Central memory CD8-positive, alpha-beta T cell (primary cell): ENCODE measurements at regions not wholly inside any gene's neighbourhood (a gene's known extent, or its start where the extent isn't known, plus 50 kb on each side); places are given as distances from the start of the nearest gene placed in this dataset.
"Not testable (repeated sequence)": the region's sequence is repeated elsewhere in the genome, so short reads cannot be mapped to it uniquely, and the experiment has no call there.

Experiments used
- ATAC-seq: fragments of 150-1000 bp; cut with Tn5 transposase; replicated peaks from 2 replicates; pipeline ENCODE4 v1.10.0; 2022; ENCODE audit warnings: mild to moderate bottlenecking, moderate FRiP score, moderate number of reproducible peaks; ENCODE audit not compliant: poor library complexity, severe bottlenecking; ENCODE audit errors: extremely low read depth
- DNase-seq, 2 donors: peaks; one replicate each; pipeline ENCODE4 v3.0.0; 2021; ENCODE audit warnings: low spot score in 2 of 2
- H3K27ac Mint-ChIP-seq: one replicate; pipeline ENCODE4 v1.8.0; 2022; ENCODE audit warnings: low read depth, mild to moderate bottlenecking, moderate library complexity, mixed read lengths
- H3K27me3 Mint-ChIP-seq: one replicate; pipeline ENCODE4 v1.8.0; 2022; ENCODE audit warnings: mixed read lengths
- H3K36me3 Mint-ChIP-seq: one replicate; pipeline ENCODE4 v1.8.0; 2022; ENCODE audit warnings: mild to moderate bottlenecking, moderate library complexity, mixed read lengths; ENCODE audit not compliant: insufficient read depth
- H3K4me1 Mint-ChIP-seq: one replicate; pipeline ENCODE4 v1.8.0; 2022; ENCODE audit warnings: mixed read lengths
- H3K4me3 Mint-ChIP-seq: one replicate; pipeline ENCODE4 v1.8.0; 2022; ENCODE audit warnings: mild to moderate bottlenecking, moderate library complexity, mixed read lengths
- H3K9me3 Mint-ChIP-seq: one replicate; pipeline ENCODE4 v1.8.0; 2022; ENCODE audit warnings: mixed read lengths

- DNase-seq (no peak), ATAC-seq (no peak)
- H3K4me3 Mint-ChIP-seq, result no peak overlapping the region
- H3K27ac Mint-ChIP-seq, result no peak overlapping the region
- H3K36me3 Mint-ChIP-seq, result no peaks in the 10 kb centered on the region
- H3K9me3 Mint-ChIP-seq, result peaks cover 20% of the 10 kb centered on the region
- no peaks in the 10 kb centered on the region for H3K4me1 Mint-ChIP-seq
- H3K27me3 Mint-ChIP-seq, result no peaks in the 10 kb centered on the region
These were observed 76.2 kb upstream of the HCN1 start for GRCh38 chr5:45772402-45772801.

GRCh38 chr5:45765561-45765960 is 69.4 kb upstream of the HCN1 start:
- Mint-ChIP-seq H3K27me3 (no peaks in the 10 kb centered on the region), H3K4me3 (no peak overlapping the region), H3K4me1 (no peaks in the 10 kb centered on the region), H3K27ac (no peak overlapping the region), H3K9me3 (peaks cover 23% of the 10 kb centered on the region), H3K36me3 (no peaks in the 10 kb centered on the region)
- ATAC-seq (no peak), DNase-seq (no peak)

- H3K27me3 Mint-ChIP-seq, result no peaks in the 10 kb centered on the region
- H3K36me3 Mint-ChIP-seq, result no peaks in the 10 kb centered on the region
- no peak for DNase-seq
- no peaks in the 10 kb centered on the region for H3K4me1 Mint-ChIP-seq
- H3K9me3 Mint-ChIP-seq, result peaks cover 51% of the 10 kb centered on the region
- no peak overlapping the region for H3K27ac Mint-ChIP-seq
- no peak overlapping the region for H3K4me3 Mint-ChIP-seq
- no peak for ATAC-seq
These were observed 54.4 kb upstream of the HCN1 start for GRCh38 chr5:45750574-45750973.

- H3K27me3 Mint-ChIP-seq, H3K27ac Mint-ChIP-seq, H3K36me3 Mint-ChIP-seq, ATAC-seq, DNase-seq, H3K4me1 Mint-ChIP-seq, H3K4me3 Mint-ChIP-seq: not testable (repeated sequence)
- peaks cover 32% of the 10 kb centered on the region for H3K9me3 Mint-ChIP-seq
These were observed 52.3 kb upstream of the HCN1 start for GRCh38 chr5:45748511-45748910.
